NCI-H1417 treated with DMSO at 0.1 percent for 48 hours (cell line): ENCODE measurements at regions not wholly inside any gene's neighbourhood (a gene's known extent, or its start where the extent isn't known, plus 50 kb on each side); places are given as distances from the start of the nearest gene placed in this dataset.
"Not testable (repeated sequence)": the region's sequence is repeated elsewhere in the genome, so short reads cannot be mapped to it uniquely, and the experiment has no call there.

Source experiments
- DNase-seq: peaks from one replicate; lab custom pipeline; 2025; lab: John Stamatoyannopoulos, UW

GRCh38 chr20:50449738-50450492, 60.3 kb upstream of the PTPN1 start:
- DNase-seq, result no peak

- no peak for DNase-seq
Measured at GRCh38 chr20:50450493-50450826, 59.7 kb upstream of the PTPN1 start.

GRCh38 chr20:50450881-50451752, 59.1 kb upstream of the PTPN1 start:
- DNase-seq, result no peak

- not testable (repeated sequence) for DNase-seq
Measured at GRCh38 chr20:50451792-50452425, 58.3 kb upstream of the PTPN1 start.

- DNase-seq, result no peak
Measured at GRCh38 chr20:50453533-50454244, 56.5 kb upstream of the PTPN1 start.

GRCh38 chr20:50455245-50455644, 54.9 kb upstream of the PTPN1 start:
- not testable (repeated sequence) for DNase-seq

- no peak for DNase-seq
Measured at GRCh38 chr20:50455656-50456451, 54.3 kb upstream of the PTPN1 start.

GRCh38 chr20:50456452-50457324, 53.5 kb upstream of the PTPN1 start:
- no peak for DNase-seq

GRCh38 chr20:50459124-50459918, 50.9 kb upstream of the PTPN1 start:
- no peak for DNase-seq

GRCh38 chr20:50460115-50460607, 50.0 kb upstream of the PTPN1 start:
- DNase-seq, result no peak
